ENCODE measurements at regions not wholly inside any gene's neighbourhood (a gene's known extent, or its start where the extent isn't known, plus 50 kb on each side); places are given as distances from the start of the nearest gene placed in this dataset.

GRCh38 chrX:148310426-148311165, 189.8 kb upstream of the AFF2 start:
- no TSS peak for BruUV-seq (replicated peaks)
- no peaks in the 10 kb centered on the region for H3K27me3 ChIP-seq (ENCODE audit: control insufficient read depth in 2 of 2, insufficient read depth in 2 of 2, low read length in 2 of 2)
- no peaks in the 10 kb centered on the region for H3K36me3 ChIP-seq (ENCODE audit: control insufficient read depth in 2 of 2, extremely low read depth in 1 of 2, insufficient read depth in 2 of 2, low read length in 2 of 2)
- ChIA-PET POLR2A (no interaction called here), CTCF (no interaction called here)
- no peaks in the 10 kb centered on the region for H3K9me3 ChIP-seq (replicated peaks; ENCODE audit: control insufficient read depth, insufficient read depth, low read length)
- dilution Hi-C loops (cut with MboI; ENCODE audit: extremely low pct_ligation_motif_present, low sequenced_read_pairs) (no loop called here), intact Hi-C loops (cut with micrococcal nuclease) (no loop called here)
- no peaks in the 10 kb centered on the region for H3K9me1 ChIP-seq (replicated peaks; ENCODE audit: control insufficient read depth, extremely low read depth, insufficient read depth, low read length)
- no peaks in the 10 kb centered on the region for H4K20me1 ChIP-seq (replicated peaks; ENCODE audit: control insufficient read depth, extremely low read depth, insufficient read depth, low read length)
- H3K4me3 ChIP-seq (replicated peaks in 1 of 3; ENCODE audit: insufficient read depth in 1 of 3, low read depth in 1 of 3, low read length in 3 of 3), result no peak overlapping the region
- FAIRE-seq (no peak), DNase-seq (ENCODE audit: low read depth, low spot score) (no peak)
- H3K9ac ChIP-seq (replicated peaks; ENCODE audit: extremely low read depth, insufficient read depth, low read length), result no peak overlapping the region
- no peaks in the 10 kb centered on the region for H3K4me1 ChIP-seq (ENCODE audit: control insufficient read depth, extremely low read depth, insufficient read depth, low read length)
- TF ChIP-seq MAX (IDR thresholded peaks at IDR 0.05; ENCODE audit: insufficient read depth, insufficient read length), result no peak
- TF ChIP-seq GATA2 (IDR thresholded peaks at IDR 0.05; ENCODE audit: insufficient read depth, insufficient read length, low read depth, low read length), result no peak
- TF ChIP-seq POLR2A (IDR thresholded peaks at IDR 0.05; ENCODE audit: low read depth, low read length), result no peak
- no peak for TF ChIP-seq FOS (IDR thresholded peaks at IDR 0.05; ENCODE audit: borderline replicate concordance, insufficient read depth, low read length)
- TF ChIP-seq JUN (IDR thresholded peaks at IDR 0.05; ENCODE audit: borderline replicate concordance, insufficient read depth, insufficient read length, low read depth), result no peak
- TF ChIP-seq MYC (IDR thresholded peaks at IDR 0.05; ENCODE audit: low read depth, low read length), result no peak
- TF ChIP-seq POLR2AphosphoS5 (IDR thresholded peaks at IDR 0.05; ENCODE audit: insufficient read depth, low read depth, low read length), result no peak
- no peak for TF ChIP-seq EZH2 (IDR thresholded peaks at IDR 0.05; ENCODE audit: borderline replicate concordance, low read depth, low read length, severe bottlenecking)
- TF ChIP-seq CTCF (IDR thresholded peaks at IDR 0.05; ENCODE audit: extremely low read depth in 1 of 2, insufficient read depth in 1 of 2, low read depth in 1 of 2, low read length in 2 of 2), result no peak
- H3K27ac ChIP-seq (ENCODE audit: insufficient read depth, low read depth, low read length), result no peak overlapping the region
- H3K79me2 ChIP-seq (ENCODE audit: control insufficient read depth, insufficient read depth, low read length), result no peaks in the 10 kb centered on the region
- H2AFZ ChIP-seq (ENCODE audit: low read depth, low read length), result no peak overlapping the region
- no peak overlapping the region for H3K4me2 ChIP-seq (ENCODE audit: insufficient read depth, low read length)

Measured in endothelial cell of umbilical vein (primary cell).